Erythroblast (primary cell): ENCODE measurements at regions not wholly inside any gene's neighbourhood (a gene's known extent, or its start where the extent isn't known, plus 50 kb on each side); places are given as distances from the start of the nearest gene placed in this dataset.

Source experiments
- GATA1 ChIP-seq: IDR thresholded peaks from 2 replicates; pipeline ENCODE4 v1.6.1; 2011; ENCODE audit warnings: low read depth, mild to moderate bottlenecking, control low read depth, low read length, moderate library complexity
- POLR2A ChIP-seq: IDR thresholded peaks from 2 replicates; pipeline ENCODE4 v1.6.1; 2011; ENCODE audit warnings: mild to moderate bottlenecking, low read length

DNA sequence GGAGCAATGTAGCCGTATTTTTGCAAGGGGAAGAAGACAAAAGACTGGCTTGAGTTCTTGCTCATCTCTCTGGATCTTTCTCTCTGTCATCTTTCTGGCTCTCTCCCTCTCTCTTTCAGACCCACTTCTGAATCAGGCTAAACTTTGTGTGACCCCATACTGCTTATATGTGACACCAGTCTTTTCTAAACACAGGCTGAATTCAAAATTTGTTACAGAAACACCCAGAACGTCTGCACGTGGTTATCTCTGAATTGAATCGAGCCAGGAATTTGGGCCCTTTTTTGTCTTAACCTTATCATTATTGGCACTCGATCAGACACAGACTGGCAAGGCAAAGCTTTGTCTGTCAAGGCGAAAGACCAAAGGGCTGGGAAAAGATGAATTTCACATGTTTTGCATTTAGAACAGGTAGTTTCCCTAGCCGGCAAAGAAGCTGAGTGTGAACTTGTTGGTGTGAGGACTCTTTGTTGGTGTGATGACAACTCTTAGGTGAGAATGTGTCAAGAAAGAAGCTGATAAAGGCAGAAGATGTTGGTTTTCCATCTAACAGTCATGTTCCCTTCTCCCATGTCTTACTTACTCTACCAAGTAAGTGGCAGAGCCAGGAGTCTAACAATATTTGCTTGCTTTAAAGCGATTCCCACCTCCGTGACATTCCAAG lies 150.2 kb upstream of the RFLNA start:
- no peak for TF ChIP-seq POLR2A
- no peak for TF ChIP-seq GATA1
